ENCODE measurements at regions not wholly inside any gene's neighbourhood (a gene's known extent, or its start where the extent isn't known, plus 50 kb on each side); places are given as distances from the start of the nearest gene placed in this dataset.
A peak's percentile ranks its signal among the peaks of the same experiment; 100 is the strongest.

- Histone ChIP-seq H3K27ac (ENCODE audit: low read depth) (no peak overlapping the region), H3K36me3 (ENCODE audit: insufficient read depth) (no peaks in the 10 kb centered on the region), H3K4me1 (ENCODE audit: insufficient read depth) (no peaks in the 10 kb centered on the region), H3K4me3 (no peak overlapping the region), H4K20me1 (replicated peaks; ENCODE audit: insufficient read depth) (no peaks in the 10 kb centered on the region), H3K79me2 (replicated peaks; ENCODE audit: insufficient read depth) (no peaks in the 10 kb centered on the region), H3K9me2 (ENCODE audit: insufficient read depth) (no peaks in the 10 kb centered on the region), H3F3A (replicated peaks; ENCODE audit: low read depth) (no peaks in the 10 kb centered on the region), H3K4me2 (no peak overlapping the region), H2AFZ (no peak overlapping the region), H3K27me3 (ENCODE audit: insufficient read depth) (no peaks in the 10 kb centered on the region)
- peak; percentile 50 to 60 for TF ChIP-seq CTCF (conservative IDR thresholded peaks at IDR 0.05; ENCODE audit: low read depth in 2 of 2)
- no peak for TF ChIP-seq STAT1 (IDR thresholded peaks at IDR 0.05; ENCODE audit: unreplicated experiment)
- no peak for TF ChIP-seq REST (IDR thresholded peaks at IDR 0.05; ENCODE audit: unreplicated experiment)
- TF ChIP-seq CREB1 (CRISPR knock-in tag; IDR thresholded peaks at IDR 0.05; ENCODE audit: low read depth), result no peak
- no peak for TF ChIP-seq NANOG (IDR thresholded peaks at IDR 0.05; ENCODE audit: borderline replicate concordance)
- TF ChIP-seq ZNF331 (CRISPR knock-in tag; IDR thresholded peaks at IDR 0.05; ENCODE audit: low read depth), result no peak
- Mint-ChIP-seq H3K4me3 (no peak overlapping the region), H3K4me1 (peaks cover 3% of the 10 kb centered on the region; the same call in 2 of the 3 replicates), H3K27ac (no peak overlapping the region), H3K9me3 (peaks cover 3% of the 10 kb centered on the region; the same call in 2 of the 3 replicates), H3K36me3 (ENCODE audit: low read depth) (no peaks in the 10 kb centered on the region), H3K27me3 (ENCODE audit: insufficient read depth, low read depth, poor library complexity) (no peaks in the 10 kb centered on the region)
- DNase-seq (ENCODE audit: low spot score) (peak; percentile 9), ATAC-seq (no peak)
These were observed 696.3 kb upstream of the SLC10A2 start for GRCh38 chr13:103762523-103762922.

GRCh38 chr13:103759361-103759760 is 693.1 kb upstream of the SLC10A2 start:
- ATAC-seq (no peak), DNase-seq (ENCODE audit: low spot score) (no peak)
- Mint-ChIP-seq H3K4me3 (no peak overlapping the region), H3K9me3 (no peaks in the 10 kb centered on the region), H3K4me1 (peaks cover 3% of the 10 kb centered on the region; the same call in 2 of the 3 replicates), H3K27ac (no peak overlapping the region), H3K27me3 (ENCODE audit: insufficient read depth, low read depth, poor library complexity) (no peaks in the 10 kb centered on the region), H3K36me3 (ENCODE audit: low read depth) (no peaks in the 10 kb centered on the region)
- no peak overlapping the region for H2AFZ ChIP-seq
- no peak overlapping the region for H3K4me3 ChIP-seq
- no peaks in the 10 kb centered on the region for H3K4me1 ChIP-seq (ENCODE audit: insufficient read depth)
- no peaks in the 10 kb centered on the region for H3K27me3 ChIP-seq (ENCODE audit: insufficient read depth)
- no peaks in the 10 kb centered on the region for H3K79me2 ChIP-seq (replicated peaks; ENCODE audit: insufficient read depth)
- no peak overlapping the region for H3K4me2 ChIP-seq
- no peak overlapping the region for H3K27ac ChIP-seq (ENCODE audit: low read depth)
- no peaks in the 10 kb centered on the region for H3K9me2 ChIP-seq (ENCODE audit: insufficient read depth)
- H3K36me3 ChIP-seq (ENCODE audit: insufficient read depth), result no peaks in the 10 kb centered on the region
- no peaks in the 10 kb centered on the region for H4K20me1 ChIP-seq (replicated peaks; ENCODE audit: insufficient read depth)
- H3F3A ChIP-seq (replicated peaks; ENCODE audit: low read depth), result no peaks in the 10 kb centered on the region
- TF ChIP-seq CREB1 (CRISPR knock-in tag; IDR thresholded peaks at IDR 0.05; ENCODE audit: low read depth), result no peak
- TF ChIP-seq ETS1 (IDR thresholded peaks at IDR 0.05), result no peak
- no peak for TF ChIP-seq CTCF (conservative IDR thresholded peaks at IDR 0.05; ENCODE audit: low read depth in 2 of 2)
- no peak for TF ChIP-seq REST (IDR thresholded peaks at IDR 0.05; ENCODE audit: unreplicated experiment)
- TF ChIP-seq ZNF114 (CRISPR knock-in tag; IDR thresholded peaks at IDR 0.05), result no peak
- TF ChIP-seq EZH2 (IDR thresholded peaks at IDR 0.05; ENCODE audit: low read depth, unreplicated experiment), result no peak
- TF ChIP-seq NANOG (IDR thresholded peaks at IDR 0.05; ENCODE audit: borderline replicate concordance), result no peak
- no peak for TF ChIP-seq POLR2AphosphoS5 (IDR thresholded peaks at IDR 0.05; ENCODE audit: low read depth)
- no peak for TF ChIP-seq ZNF331 (CRISPR knock-in tag; IDR thresholded peaks at IDR 0.05; ENCODE audit: low read depth)
- no peak for TF ChIP-seq JUNB (IDR thresholded peaks at IDR 0.05; ENCODE audit: unreplicated experiment)
- no peak for TF ChIP-seq STAT1 (IDR thresholded peaks at IDR 0.05; ENCODE audit: unreplicated experiment)

Data from GM23338 (cell line).